ENCODE measurements at regions not wholly inside any gene's neighbourhood (a gene's known extent, or its start where the extent isn't known, plus 50 kb on each side); places are given as distances from the start of the nearest gene placed in this dataset.

DNA sequence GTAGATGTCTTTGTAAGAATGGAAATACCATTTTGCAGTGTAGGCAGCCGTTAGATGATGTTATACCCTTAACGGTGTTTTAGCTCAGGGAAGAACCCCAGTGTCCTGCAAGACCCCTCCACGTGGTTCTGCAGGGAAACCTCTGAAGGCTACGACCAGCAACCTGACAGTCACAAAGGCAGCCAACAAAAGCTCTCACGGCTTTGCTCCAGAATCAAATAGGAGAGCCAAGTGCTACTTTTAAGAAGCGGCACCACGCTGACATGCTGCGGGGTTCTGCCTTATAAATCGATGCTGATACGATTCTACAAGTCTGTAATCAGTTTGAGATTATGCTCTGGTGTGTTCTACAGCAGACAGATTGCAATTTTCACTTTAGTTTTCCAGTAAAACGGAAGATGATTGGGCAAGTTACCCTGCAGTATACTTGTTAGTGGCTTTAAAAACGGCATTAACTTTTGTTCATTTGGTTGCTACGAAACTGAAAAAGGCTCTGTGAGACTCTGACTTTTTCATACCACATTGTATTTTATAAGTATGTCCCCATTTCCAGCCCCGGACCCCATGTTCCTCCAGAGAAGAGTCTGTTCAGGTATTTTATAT is 312.9 kb downstream of the SAMD5 start:
- no peaks in the 10 kb centered on the region for H3K9me3 Mint-ChIP-seq
- H3K27me3 Mint-ChIP-seq = no peaks in the 10 kb centered on the region
- TF ChIP-seq, protein P1, sequence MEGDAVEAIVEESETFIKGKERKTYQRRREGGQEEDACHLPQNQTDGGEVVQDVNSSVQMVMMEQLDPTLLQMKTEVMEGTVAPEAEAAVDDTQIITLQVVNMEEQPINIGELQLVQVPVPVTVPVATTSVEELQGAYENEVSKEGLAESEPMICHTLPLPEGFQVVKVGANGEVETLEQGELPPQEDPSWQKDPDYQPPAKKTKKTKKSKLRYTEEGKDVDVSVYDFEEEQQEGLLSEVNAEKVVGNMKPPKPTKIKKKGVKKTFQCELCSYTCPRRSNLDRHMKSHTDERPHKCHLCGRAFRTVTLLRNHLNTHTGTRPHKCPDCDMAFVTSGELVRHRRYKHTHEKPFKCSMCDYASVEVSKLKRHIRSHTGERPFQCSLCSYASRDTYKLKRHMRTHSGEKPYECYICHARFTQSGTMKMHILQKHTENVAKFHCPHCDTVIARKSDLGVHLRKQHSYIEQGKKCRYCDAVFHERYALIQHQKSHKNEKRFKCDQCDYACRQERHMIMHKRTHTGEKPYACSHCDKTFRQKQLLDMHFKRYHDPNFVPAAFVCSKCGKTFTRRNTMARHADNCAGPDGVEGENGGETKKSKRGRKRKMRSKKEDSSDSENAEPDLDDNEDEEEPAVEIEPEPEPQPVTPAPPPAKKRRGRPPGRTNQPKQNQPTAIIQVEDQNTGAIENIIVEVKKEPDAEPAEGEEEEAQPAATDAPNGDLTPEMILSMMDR (IDR thresholded peaks at IDR 0.05) = no peak
- DNase-seq = no peak
- Histone ChIP-seq H3K27ac (ENCODE audit: low read depth in 1 of 2, low read length in 2 of 2) (no peak overlapping the region), H3K27me3 (ENCODE audit: control insufficient read depth in 1 of 2, insufficient read depth in 2 of 2, low read length in 2 of 2) (no peaks in the 10 kb centered on the region), H3K36me3 (ENCODE audit: insufficient read depth, low read length) (no peaks in the 10 kb centered on the region), H3K4me1 (ENCODE audit: insufficient read depth, low read length) (no peaks in the 10 kb centered on the region), H3K9me3 (ENCODE audit: control insufficient read depth in 1 of 2, insufficient read depth in 1 of 2, low read length in 2 of 2) (no peaks in the 10 kb centered on the region), H3K4me3 (ENCODE audit: low read length) (no peak overlapping the region)
- no peak overlapping the region for H3K4me3 Mint-ChIP-seq
- ATAC-seq (ENCODE audit: poor library complexity) = no peak
- no peak overlapping the region for H3K27ac Mint-ChIP-seq
- no peaks in the 10 kb centered on the region for H3K36me3 Mint-ChIP-seq (ENCODE audit: low read depth)
- CTCF ChIA-PET = no interaction called here
- intact Hi-C loops (cut with DNase I, micrococcal nuclease) = no loop called here
- H3K4me1 Mint-ChIP-seq (ENCODE audit: low read depth) = no peaks in the 10 kb centered on the region
- POLR2A ChIA-PET = no interaction called here

DNA sequence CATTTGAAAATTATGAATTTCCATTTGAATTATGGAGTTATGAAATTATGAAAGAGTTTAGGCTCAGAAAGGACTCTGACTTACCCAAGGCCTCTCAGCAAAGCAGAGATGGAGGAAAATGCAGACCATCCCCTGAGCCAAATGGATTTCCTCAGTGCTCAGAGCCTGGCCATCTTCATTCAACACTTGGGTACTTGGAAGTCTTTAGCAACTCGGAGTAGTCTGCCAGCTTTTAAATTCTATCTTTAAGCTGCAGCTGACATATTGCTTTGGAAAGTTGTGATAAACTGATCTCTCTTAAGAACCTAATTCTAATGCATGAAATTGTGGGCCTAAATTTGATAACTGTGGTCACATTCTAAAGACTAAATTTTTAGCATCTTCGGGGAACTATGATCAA is 315.4 kb downstream of the SAMD5 start:
- Mint-ChIP-seq H3K27ac (no peak overlapping the region), H3K4me1 (ENCODE audit: low read depth) (no peaks in the 10 kb centered on the region), H3K27me3 (no peaks in the 10 kb centered on the region), H3K9me3 (no peaks in the 10 kb centered on the region), H3K4me3 (no peak overlapping the region), H3K36me3 (ENCODE audit: low read depth) (no peaks in the 10 kb centered on the region)
- TF ChIP-seq, protein P1 (IDR thresholded peaks at IDR 0.05) = no peak
- CTCF ChIA-PET = no interaction called here
- no peaks in the 10 kb centered on the region for H3K36me3 ChIP-seq (ENCODE audit: insufficient read depth, low read length)
- POLR2A ChIA-PET = no interaction called here
- ATAC-seq (ENCODE audit: poor library complexity) = no peak
- no peak for DNase-seq
- H3K4me1 ChIP-seq (ENCODE audit: insufficient read depth, low read length) = no peaks in the 10 kb centered on the region
- intact Hi-C loops (cut with DNase I, micrococcal nuclease) = no loop called here
- H3K4me3 ChIP-seq (ENCODE audit: low read length) = no peak overlapping the region
- no peak overlapping the region for H3K27ac ChIP-seq (ENCODE audit: low read depth in 1 of 2, low read length in 2 of 2)
- H3K9me3 ChIP-seq (ENCODE audit: control insufficient read depth in 1 of 2, insufficient read depth in 1 of 2, low read length in 2 of 2) = no peaks in the 10 kb centered on the region
- no peaks in the 10 kb centered on the region for H3K27me3 ChIP-seq (ENCODE audit: control insufficient read depth in 1 of 2, insufficient read depth in 2 of 2, low read length in 2 of 2)

DNA sequence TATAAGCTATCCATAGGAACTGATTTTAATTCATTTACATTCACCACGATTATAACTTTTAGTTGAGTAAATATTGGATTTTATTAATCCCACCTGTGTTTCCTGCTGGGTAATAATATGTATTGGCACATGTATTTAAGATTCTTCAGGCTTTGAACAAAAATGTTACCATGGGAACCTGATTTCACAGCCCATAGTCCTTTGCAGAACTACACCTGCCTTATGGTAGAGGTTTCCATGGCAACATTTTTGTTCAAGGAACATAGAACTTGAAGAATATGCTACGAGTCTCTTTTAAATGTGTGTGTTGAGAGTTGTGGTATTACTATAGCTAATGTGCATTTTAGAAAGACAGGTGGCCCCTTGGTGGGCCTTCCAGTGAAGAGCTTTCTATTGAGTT is 317.4 kb downstream of the SAMD5 start:
- ATAC-seq (ENCODE audit: poor library complexity) = no peak
- intact Hi-C loops (cut with DNase I, micrococcal nuclease) = no loop called here
- no peaks in the 10 kb centered on the region for H3K9me3 Mint-ChIP-seq
- Histone ChIP-seq H3K4me3 (ENCODE audit: low read length) (no peak overlapping the region), H3K27me3 (ENCODE audit: control insufficient read depth in 1 of 2, insufficient read depth in 2 of 2, low read length in 2 of 2) (no peaks in the 10 kb centered on the region), H3K27ac (ENCODE audit: low read depth in 1 of 2, low read length in 2 of 2) (no peak overlapping the region), H3K36me3 (ENCODE audit: insufficient read depth, low read length) (no peaks in the 10 kb centered on the region), H3K9me3 (ENCODE audit: control insufficient read depth in 1 of 2, insufficient read depth in 1 of 2, low read length in 2 of 2) (no peaks in the 10 kb centered on the region), H3K4me1 (ENCODE audit: insufficient read depth, low read length) (no peaks in the 10 kb centered on the region)
- no peak overlapping the region for H3K4me3 Mint-ChIP-seq
- H3K36me3 Mint-ChIP-seq (ENCODE audit: low read depth) = no peaks in the 10 kb centered on the region
- TF ChIP-seq, protein P1 (IDR thresholded peaks at IDR 0.05) = no peak
- H3K27me3 Mint-ChIP-seq = no peaks in the 10 kb centered on the region
- ChIA-PET CTCF (no interaction called here), POLR2A (no interaction called here)
- no peak for DNase-seq
- no peaks in the 10 kb centered on the region for H3K4me1 Mint-ChIP-seq (ENCODE audit: low read depth)
- H3K27ac Mint-ChIP-seq = no peak overlapping the region

Measured in CD4-positive, alpha-beta T cell (primary cell).